Muscle layer of colon (tissue), 2 donors: ENCODE measurements at regions not wholly inside any gene's neighbourhood (a gene's known extent, or its start where the extent isn't known, plus 50 kb on each side); places are given as distances from the start of the nearest gene placed in this dataset.

Source experiments
- H3K27ac ChIP-seq: one replicate; pipeline ENCODE4 v1.7.0; 2013; ENCODE audit warnings: low read depth, mild to moderate bottlenecking, low read length, moderate library complexity
- H3K27me3 ChIP-seq, 2 donors: one replicate each; pipeline ENCODE4 v1.7.0; 2013; ENCODE audit warnings: low read length in 2 of 2, mild to moderate bottlenecking in 2 of 2; ENCODE audit not compliant: insufficient read depth in 2 of 2, control insufficient read depth in 1 of 2
- H3K36me3 ChIP-seq: one replicate; pipeline ENCODE4 v1.7.0; 2013; ENCODE audit warnings: mild to moderate bottlenecking, low read length; ENCODE audit not compliant: insufficient read depth
- H3K4me1 ChIP-seq: one replicate; pipeline ENCODE4 v1.7.0; 2013; ENCODE audit warnings: mild to moderate bottlenecking, low read length; ENCODE audit not compliant: insufficient read depth
- H3K4me3 ChIP-seq, 2 donors: one replicate each; pipeline ENCODE4 v1.7.0; 2013; ENCODE audit warnings: low read length in 2 of 2, low read depth in 1 of 2, mild to moderate bottlenecking in 1 of 2, moderate library complexity in 1 of 2
- H3K9ac ChIP-seq: one replicate; pipeline ENCODE4 v1.7.0; 2013; ENCODE audit warnings: low read length
- H3K9me3 ChIP-seq: one replicate; pipeline ENCODE4 v1.7.0; 2013; ENCODE audit warnings: mild to moderate bottlenecking, low read length
- donor health status: abdominal sarcoma.
- donor health status: Adenocarcinoma of cecum.

GRCh38 chr13:62931853-62932252 lies 1516.2 kb upstream of the PCDH20 start:
- Histone ChIP-seq H3K27ac (no peak overlapping the region), H3K27me3 (no peaks in the 10 kb centered on the region), H3K36me3 (no peaks in the 10 kb centered on the region), H3K4me1 (peaks cover 6% of the 10 kb centered on the region), H3K9ac (no peak overlapping the region), H3K9me3 (no peaks in the 10 kb centered on the region), H3K4me3 (no peak overlapping the region)

GRCh38 chr13:62924395-62924794 lies 1508.7 kb upstream of the PCDH20 start:
- Histone ChIP-seq H3K9ac (no peak overlapping the region), H3K4me1 (no peaks in the 10 kb centered on the region), H3K36me3 (no peaks in the 10 kb centered on the region), H3K9me3 (no peaks in the 10 kb centered on the region), H3K4me3 (no peak overlapping the region), H3K27me3 (no peaks in the 10 kb centered on the region), H3K27ac (no peak overlapping the region)

- Histone ChIP-seq H3K4me3 (no peak overlapping the region), H3K27me3 (no peaks in the 10 kb centered on the region), H3K9ac (no peak overlapping the region), H3K9me3 (no peaks in the 10 kb centered on the region), H3K36me3 (no peaks in the 10 kb centered on the region), H3K27ac (no peak overlapping the region), H3K4me1 (no peaks in the 10 kb centered on the region)
Measured at GRCh38 chr13:62920159-62920558, 1504.5 kb upstream of the PCDH20 start.

GRCh38 chr13:62919491-62919890 lies 1503.8 kb upstream of the PCDH20 start:
- Histone ChIP-seq H3K27me3 (no peaks in the 10 kb centered on the region), H3K4me1 (no peaks in the 10 kb centered on the region), H3K27ac (no peak overlapping the region)

GRCh38 chr13:62910541-62911060 lies 1495.0 kb upstream of the PCDH20 start:
- H3K36me3 ChIP-seq, result no peaks in the 10 kb centered on the region
- H3K4me3 ChIP-seq, result no peak overlapping the region
- no peak overlapping the region for H3K27ac ChIP-seq
- no peak overlapping the region for H3K9ac ChIP-seq
- H3K4me1 ChIP-seq, result no peaks in the 10 kb centered on the region
- H3K9me3 ChIP-seq, result no peaks in the 10 kb centered on the region
- no peaks in the 10 kb centered on the region for H3K27me3 ChIP-seq

More at GRCh38 chr13:62919491-62919890, 1503.8 kb upstream of the PCDH20 start:
- no peak overlapping the region for H3K4me3 ChIP-seq
- H3K9me3 ChIP-seq, result no peaks in the 10 kb centered on the region
- no peaks in the 10 kb centered on the region for H3K36me3 ChIP-seq
- H3K9ac ChIP-seq, result no peak overlapping the region

- Histone ChIP-seq H3K4me1 (no peaks in the 10 kb centered on the region), H3K9ac (no peak overlapping the region), H3K9me3 (no peaks in the 10 kb centered on the region), H3K27me3 (no peaks in the 10 kb centered on the region), H3K27ac (no peak overlapping the region), H3K4me3 (no peak overlapping the region), H3K36me3 (no peaks in the 10 kb centered on the region)
Measured at GRCh38 chr13:62908321-62908720, 1492.7 kb upstream of the PCDH20 start.

GRCh38 chr13:62906896-62907295 lies 1491.2 kb upstream of the PCDH20 start:
- H3K9me3 ChIP-seq, result no peaks in the 10 kb centered on the region
- H3K27me3 ChIP-seq, result no peaks in the 10 kb centered on the region
- no peaks in the 10 kb centered on the region for H3K4me1 ChIP-seq
- H3K36me3 ChIP-seq, result no peaks in the 10 kb centered on the region
- no peak overlapping the region for H3K4me3 ChIP-seq
- no peak overlapping the region for H3K27ac ChIP-seq
- no peak overlapping the region for H3K9ac ChIP-seq

- Histone ChIP-seq H3K9me3 (no peaks in the 10 kb centered on the region), H3K36me3 (no peaks in the 10 kb centered on the region), H3K27me3 (no peaks in the 10 kb centered on the region), H3K4me1 (no peaks in the 10 kb centered on the region), H3K4me3 (no peak overlapping the region), H3K9ac (no peak overlapping the region), H3K27ac (no peak overlapping the region)
Measured at GRCh38 chr13:62906469-62906868, 1490.8 kb upstream of the PCDH20 start.

- Histone ChIP-seq H3K9me3 (no peaks in the 10 kb centered on the region), H3K27ac (no peak overlapping the region), H3K36me3 (no peaks in the 10 kb centered on the region), H3K9ac (no peak overlapping the region), H3K4me3 (no peak overlapping the region), H3K4me1 (no peaks in the 10 kb centered on the region), H3K27me3 (no peaks in the 10 kb centered on the region)
Measured at GRCh38 chr13:62887046-62887445, 1471.4 kb upstream of the PCDH20 start.

GRCh38 chr13:62879071-62879470 lies 1463.4 kb upstream of the PCDH20 start:
- Histone ChIP-seq H3K4me3 (no peak overlapping the region), H3K9ac (no peak overlapping the region), H3K4me1 (no peaks in the 10 kb centered on the region), H3K27ac (no peak overlapping the region), H3K36me3 (no peaks in the 10 kb centered on the region), H3K27me3 (no peaks in the 10 kb centered on the region), H3K9me3 (no peaks in the 10 kb centered on the region)

GRCh38 chr13:62875118-62875640 lies 1459.5 kb upstream of the PCDH20 start:
- Histone ChIP-seq H3K36me3 (no peaks in the 10 kb centered on the region), H3K27me3 (no peaks in the 10 kb centered on the region), H3K9ac (no peak overlapping the region), H3K4me1 (no peaks in the 10 kb centered on the region), H3K4me3 (no peak overlapping the region), H3K27ac (no peak overlapping the region), H3K9me3 (no peaks in the 10 kb centered on the region)

GRCh38 chr13:62850331-62850730 lies 1434.7 kb upstream of the PCDH20 start:
- Histone ChIP-seq H3K9ac (no peak overlapping the region), H3K4me3 (no peak overlapping the region), H3K9me3 (no peaks in the 10 kb centered on the region), H3K27ac (no peak overlapping the region), H3K4me1 (no peaks in the 10 kb centered on the region), H3K27me3 (no peaks in the 10 kb centered on the region), H3K36me3 (no peaks in the 10 kb centered on the region)
